Liver (tissue), 8 donors: ENCODE measurements at regions not wholly inside any gene's neighbourhood (a gene's known extent, or its start where the extent isn't known, plus 50 kb on each side); places are given as distances from the start of the nearest gene placed in this dataset.

Experiments used
- DNase-seq: peaks from one replicate; pipeline ENCODE4 v3.0.0-alpha.2; 2017; ENCODE audit warnings: low spot score
- H3K27ac ChIP-seq, 2 donors: one replicate each; pipeline ENCODE4 v1.7.0; 2013; ENCODE audit warnings: inconsistent platforms in 2 of 2, low read length in 2 of 2, control low read depth in 1 of 2, low read depth in 1 of 2, mild to moderate bottlenecking in 1 of 2
- H3K27me3 ChIP-seq, 4 donors: one replicate each; pipeline versions ENCODE4 v1.6.1 to v1.7.0; 2013; ENCODE audit warnings: low read length in 3 of 4, inconsistent platforms in 1 of 4, mild to moderate bottlenecking in 1 of 4, moderate library complexity in 1 of 4; ENCODE audit not compliant: control insufficient read depth in 4 of 4, insufficient read depth in 4 of 4
- H3K36me3 ChIP-seq, 4 donors: one replicate each; pipeline versions ENCODE4 v1.6.1 to v1.7.0; 2013; ENCODE audit warnings: low read length in 3 of 4, mild to moderate bottlenecking in 3 of 4, low read depth in 1 of 4, moderate library complexity in 1 of 4; ENCODE audit not compliant: control insufficient read depth in 4 of 4, insufficient read depth in 3 of 4
- H3K4me1 ChIP-seq, 4 donors: one replicate each; pipeline versions ENCODE4 v1.6.1 to v1.7.0; 2013; ENCODE audit warnings: low read length in 3 of 4, mild to moderate bottlenecking in 3 of 4, moderate library complexity in 1 of 4; ENCODE audit not compliant: control insufficient read depth in 4 of 4, insufficient read depth in 4 of 4
- H3K4me3 ChIP-seq, 3 donors: one replicate each; pipeline versions ENCODE4 v1.6.1 to v1.7.0; 2013; ENCODE audit warnings: low read length in 3 of 3, control low read depth in 1 of 3, low read depth in 1 of 3, mild to moderate bottlenecking in 1 of 3
- H3K9ac ChIP-seq, 2 donors: one replicate each; pipeline ENCODE4 v1.7.0; 2013; ENCODE audit warnings: low read length in 2 of 2, mild to moderate bottlenecking in 2 of 2, moderate library complexity in 2 of 2, control low read depth in 1 of 2, low read depth in 1 of 2
- H3K9me3 ChIP-seq, 4 donors: one replicate each; pipeline versions ENCODE4 v1.6.1 to v1.7.0; 2013; ENCODE audit warnings: low read length in 3 of 4; ENCODE audit not compliant: control insufficient read depth in 4 of 4
- ATF3 ChIP-seq: IDR thresholded peaks from 2 replicates; pipeline ENCODE4 v1.6.1; 2016; ENCODE audit warnings: antibody characterized with exemption
- CTCF ChIP-seq: fragments of 150-350 bp; IDR thresholded peaks from 2 replicates; pipeline ENCODE4 v1.5.1; 2017; ENCODE audit warnings: improper control_type of control experiment, low read depth, low read length; ENCODE audit not compliant: missing input control
- EGR1 ChIP-seq, 2 donors: IDR thresholded peaks; 2 replicates each; pipeline ENCODE4 v1.6.1; 2016 to 2018; ENCODE audit warnings: antibody characterized with exemption in 2 of 2, low read depth in 2 of 2
- FOXA1 ChIP-seq: IDR thresholded peaks from 2 replicates; pipeline ENCODE4 v1.6.1; 2016; ENCODE audit warnings: antibody characterized with exemption
- FOXA2 ChIP-seq: IDR thresholded peaks from 2 replicates; pipeline ENCODE4 v1.6.1; 2016; ENCODE audit warnings: antibody characterized with exemption
- GABPA ChIP-seq, 2 donors: IDR thresholded peaks in 1 of 2; conservative IDR thresholded peaks in 1 of 2; 2 replicates each; pipeline ENCODE4 v1.6.1; 2016; ENCODE audit warnings: antibody characterized with exemption in 2 of 2, mild to moderate bottlenecking in 1 of 2, moderate library complexity in 1 of 2
- HNF4G ChIP-seq: IDR thresholded peaks from 2 replicates; pipeline ENCODE4 v1.6.1; 2016; ENCODE audit warnings: antibody characterized with exemption
- JUND ChIP-seq, 2 donors: IDR thresholded peaks; 2 replicates each; pipeline ENCODE4 v1.6.1; 2016; ENCODE audit warnings: antibody characterized with exemption in 2 of 2
- MAX ChIP-seq: IDR thresholded peaks from 2 replicates; pipeline ENCODE4 v1.6.1; 2016; ENCODE audit warnings: antibody characterized with exemption
- RAD21 ChIP-seq, 2 donors: IDR thresholded peaks; 2 replicates each; pipeline ENCODE4 v1.6.1; 2016; ENCODE audit warnings: antibody characterized with exemption in 2 of 2, mild to moderate bottlenecking in 2 of 2
- REST ChIP-seq: IDR thresholded peaks from 2 replicates; pipeline ENCODE4 v1.6.1; 2016; ENCODE audit warnings: antibody characterized with exemption, mild to moderate bottlenecking
- SP1 ChIP-seq: IDR thresholded peaks from 2 replicates; pipeline ENCODE4 v1.6.1; 2018; ENCODE audit warnings: antibody characterized with exemption, mild to moderate bottlenecking
- TAF1 ChIP-seq: conservative IDR thresholded peaks from 2 replicates; pipeline ENCODE4 v1.6.1; 2016; ENCODE audit warnings: antibody characterized with exemption, mild to moderate bottlenecking
- YY1 ChIP-seq: IDR thresholded peaks from 2 replicates; pipeline ENCODE4 v1.6.1; 2016; ENCODE audit warnings: antibody characterized with exemption, mild to moderate bottlenecking
- ZBTB33 ChIP-seq: IDR thresholded peaks from 2 replicates; pipeline ENCODE4 v1.6.1; 2016; ENCODE audit warnings: antibody characterized with exemption
- WGBS: extraction: QIAGEN DNeasy Blood & Tissue Kit; methylation state at CpG from one replicate; pipeline ENCODE4 v1.1.7; 2013; 5-methylcytosine and 5-hydroxymethylcytosine counted together
- donor health status: healthy.
- donor health status: healthy.
- donor health status: healthy.
- donor health status: healthy.
- donor health status: healthy.

- no peak for DNase-seq
- H3K27ac ChIP-seq = no peak overlapping the region
- no peaks in the 10 kb centered on the region for H3K4me1 ChIP-seq
- H3K36me3 ChIP-seq = no peaks in the 10 kb centered on the region
- no peak for TF ChIP-seq GABPA (IDR thresholded peaks at IDR 0.05 in 1 of 2, conservative IDR thresholded peaks at IDR 0.05 in 1 of 2)
- no peak for TF ChIP-seq HNF4G
- TF ChIP-seq SP1 = no peak
- no peak for TF ChIP-seq ATF3
- TF ChIP-seq RAD21 (IDR thresholded peaks at IDR 0.05) = no peak
- no peak for TF ChIP-seq REST
- TF ChIP-seq EGR1 (IDR thresholded peaks at IDR 0.05; ENCODE audit: low read depth in 2 of 2) = no peak
- TF ChIP-seq FOXA1 = no peak
- TF ChIP-seq FOXA2 = no peak
- TF ChIP-seq TAF1 = no peak
- TF ChIP-seq YY1 = no peak
- H3K4me3 ChIP-seq = no peak overlapping the region
- 81% methylated on average over 1 of the region's 1 CpG for WGBS
- H3K27me3 ChIP-seq = no peaks in the 10 kb centered on the region
- H3K9me3 ChIP-seq = no peaks in the 10 kb centered on the region
- H3K9ac ChIP-seq = no peak overlapping the region
Measured at GRCh38 chr14:27205036-27205435, 607.2 kb upstream of the NOVA1 start.

GRCh38 chr14:27211741-27212140 lies 613.9 kb upstream of the NOVA1 start:
- TF ChIP-seq REST = no peak
- TF ChIP-seq SP1 = no peak
- no peak for TF ChIP-seq ZBTB33
- TF ChIP-seq JUND (IDR thresholded peaks at IDR 0.05) = no peak
- no peak for TF ChIP-seq RAD21 (IDR thresholded peaks at IDR 0.05)
- TF ChIP-seq EGR1 (IDR thresholded peaks at IDR 0.05; ENCODE audit: low read depth in 2 of 2) = no peak
- no peak for TF ChIP-seq MAX
- no peak for TF ChIP-seq CTCF
- TF ChIP-seq YY1 = no peak
- TF ChIP-seq TAF1 = no peak
- no peak for TF ChIP-seq ATF3
- no peak for TF ChIP-seq FOXA2
- no peak for TF ChIP-seq GABPA (IDR thresholded peaks at IDR 0.05 in 1 of 2, conservative IDR thresholded peaks at IDR 0.05 in 1 of 2)
- no peak overlapping the region for H3K4me3 ChIP-seq
- no peaks in the 10 kb centered on the region for H3K4me1 ChIP-seq
- no peaks in the 10 kb centered on the region for H3K36me3 ChIP-seq
- no peak overlapping the region for H3K9ac ChIP-seq
- DNase-seq = no peak
- no peak overlapping the region for H3K27ac ChIP-seq
- no peaks in the 10 kb centered on the region for H3K27me3 ChIP-seq
- no peaks in the 10 kb centered on the region for H3K9me3 ChIP-seq
